Liver (tissue), 3 donors: ENCODE measurements at regions not wholly inside any gene's neighbourhood (a gene's known extent, or its start where the extent isn't known, plus 50 kb on each side); places are given as distances from the start of the nearest gene placed in this dataset.

Experiments used
- ATF3 ChIP-seq: IDR thresholded peaks from 2 replicates; pipeline ENCODE4 v1.6.1; 2016; ENCODE audit warnings: antibody characterized with exemption
- CTCF ChIP-seq: fragments of 150-350 bp; IDR thresholded peaks from 2 replicates; pipeline ENCODE4 v1.5.1; 2017; ENCODE audit warnings: improper control_type of control experiment, low read depth, low read length; ENCODE audit not compliant: missing input control
- GABPA ChIP-seq, 2 donors: IDR thresholded peaks in 1 of 2; conservative IDR thresholded peaks in 1 of 2; 2 replicates each; pipeline ENCODE4 v1.6.1; 2016; ENCODE audit warnings: antibody characterized with exemption in 2 of 2, mild to moderate bottlenecking in 1 of 2, moderate library complexity in 1 of 2
- HNF4G ChIP-seq: IDR thresholded peaks from 2 replicates; pipeline ENCODE4 v1.6.1; 2016; ENCODE audit warnings: antibody characterized with exemption
- JUND ChIP-seq, 2 donors: IDR thresholded peaks; 2 replicates each; pipeline ENCODE4 v1.6.1; 2016; ENCODE audit warnings: antibody characterized with exemption in 2 of 2
- MAX ChIP-seq: IDR thresholded peaks from 2 replicates; pipeline ENCODE4 v1.6.1; 2016; ENCODE audit warnings: antibody characterized with exemption
- NR2F2 ChIP-seq: IDR thresholded peaks from 2 replicates; pipeline ENCODE4 v1.6.1; 2016; ENCODE audit warnings: antibody characterized with exemption
- REST ChIP-seq: IDR thresholded peaks from 2 replicates; pipeline ENCODE4 v1.6.1; 2016; ENCODE audit warnings: antibody characterized with exemption, mild to moderate bottlenecking
- SP1 ChIP-seq: IDR thresholded peaks from 2 replicates; pipeline ENCODE4 v1.6.1; 2018; ENCODE audit warnings: antibody characterized with exemption, mild to moderate bottlenecking
- TAF1 ChIP-seq: conservative IDR thresholded peaks from 2 replicates; pipeline ENCODE4 v1.6.1; 2016; ENCODE audit warnings: antibody characterized with exemption, mild to moderate bottlenecking
- donor health status: healthy.
- donor health status: healthy.

GRCh38 chr18:70554854-70555445 is 266.1 kb downstream of the SOCS6 start:
- no peak for TF ChIP-seq TAF1
- TF ChIP-seq CTCF: no peak
- no peak for TF ChIP-seq REST
- no peak for TF ChIP-seq NR2F2
- no peak for TF ChIP-seq GABPA (IDR thresholded peaks at IDR 0.05 in 1 of 2, conservative IDR thresholded peaks at IDR 0.05 in 1 of 2)
- TF ChIP-seq MAX: no peak
- TF ChIP-seq JUND (IDR thresholded peaks at IDR 0.05): no peak
- TF ChIP-seq HNF4G: no peak
- TF ChIP-seq ATF3: no peak
- TF ChIP-seq SP1: no peak
